ENCODE measurements at regions not wholly inside any gene's neighbourhood (a gene's known extent, or its start where the extent isn't known, plus 50 kb on each side); places are given as distances from the start of the nearest gene placed in this dataset.
"Not testable (repeated sequence)": the region's sequence is repeated elsewhere in the genome, so short reads cannot be mapped to it uniquely, and the experiment has no call there.

DNA sequence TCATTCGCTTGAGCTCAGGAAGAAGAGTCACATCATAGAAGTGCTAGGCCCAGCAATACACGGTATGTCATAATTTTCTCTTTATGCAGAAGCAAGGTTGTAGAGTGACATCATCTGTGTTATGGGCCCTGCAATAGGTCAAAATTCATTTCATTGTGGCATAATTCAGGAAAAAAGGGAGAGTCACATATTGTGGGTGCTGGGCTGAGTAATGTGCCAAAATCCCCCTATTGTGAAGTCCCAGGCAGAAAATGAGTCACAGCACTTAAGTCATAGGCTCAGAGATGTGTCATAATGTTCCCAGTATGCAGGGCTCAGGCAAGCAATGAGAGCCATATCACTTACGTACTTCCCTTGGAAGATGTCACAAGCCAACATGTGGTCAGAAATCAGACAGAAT, 1092.6 kb upstream of the AMELY start:
- TF ChIP-seq, protein P1, sequence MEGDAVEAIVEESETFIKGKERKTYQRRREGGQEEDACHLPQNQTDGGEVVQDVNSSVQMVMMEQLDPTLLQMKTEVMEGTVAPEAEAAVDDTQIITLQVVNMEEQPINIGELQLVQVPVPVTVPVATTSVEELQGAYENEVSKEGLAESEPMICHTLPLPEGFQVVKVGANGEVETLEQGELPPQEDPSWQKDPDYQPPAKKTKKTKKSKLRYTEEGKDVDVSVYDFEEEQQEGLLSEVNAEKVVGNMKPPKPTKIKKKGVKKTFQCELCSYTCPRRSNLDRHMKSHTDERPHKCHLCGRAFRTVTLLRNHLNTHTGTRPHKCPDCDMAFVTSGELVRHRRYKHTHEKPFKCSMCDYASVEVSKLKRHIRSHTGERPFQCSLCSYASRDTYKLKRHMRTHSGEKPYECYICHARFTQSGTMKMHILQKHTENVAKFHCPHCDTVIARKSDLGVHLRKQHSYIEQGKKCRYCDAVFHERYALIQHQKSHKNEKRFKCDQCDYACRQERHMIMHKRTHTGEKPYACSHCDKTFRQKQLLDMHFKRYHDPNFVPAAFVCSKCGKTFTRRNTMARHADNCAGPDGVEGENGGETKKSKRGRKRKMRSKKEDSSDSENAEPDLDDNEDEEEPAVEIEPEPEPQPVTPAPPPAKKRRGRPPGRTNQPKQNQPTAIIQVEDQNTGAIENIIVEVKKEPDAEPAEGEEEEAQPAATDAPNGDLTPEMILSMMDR (conservative IDR thresholded peaks at IDR 0.05; ENCODE audit: low read depth, low read length), result no peak
- peak; percentile 12 for DNase-seq (ENCODE audit: low read depth)
- no peak overlapping the region for H3K4me3 ChIP-seq (ENCODE audit: low read depth, low read length)

DNA sequence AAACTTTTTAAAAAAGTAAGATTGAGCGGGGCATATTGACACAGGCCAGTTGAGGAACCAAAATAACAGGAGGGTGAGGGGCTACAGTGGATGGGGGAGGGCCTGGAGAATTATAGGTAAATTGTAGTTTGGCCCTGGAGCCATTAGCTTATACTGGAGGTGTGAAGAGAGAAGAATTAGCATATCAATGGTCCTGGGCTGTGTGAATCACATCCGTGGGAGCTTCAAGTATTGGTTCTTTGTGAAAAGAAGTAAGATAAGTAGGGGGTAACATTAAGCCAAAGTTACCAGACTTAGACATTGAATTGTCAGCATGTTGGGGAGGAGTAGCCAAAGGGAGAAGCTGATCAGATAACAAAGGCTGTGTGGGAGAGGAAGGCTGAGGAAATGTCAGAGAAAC, 1085.2 kb upstream of the AMELY start:
- H3K4me3 ChIP-seq (ENCODE audit: low read depth, low read length), result no peak overlapping the region
- TF ChIP-seq, protein P1 (conservative IDR thresholded peaks at IDR 0.05; ENCODE audit: low read depth, low read length), result no peak
- no peak for DNase-seq (ENCODE audit: low read depth)

DNA sequence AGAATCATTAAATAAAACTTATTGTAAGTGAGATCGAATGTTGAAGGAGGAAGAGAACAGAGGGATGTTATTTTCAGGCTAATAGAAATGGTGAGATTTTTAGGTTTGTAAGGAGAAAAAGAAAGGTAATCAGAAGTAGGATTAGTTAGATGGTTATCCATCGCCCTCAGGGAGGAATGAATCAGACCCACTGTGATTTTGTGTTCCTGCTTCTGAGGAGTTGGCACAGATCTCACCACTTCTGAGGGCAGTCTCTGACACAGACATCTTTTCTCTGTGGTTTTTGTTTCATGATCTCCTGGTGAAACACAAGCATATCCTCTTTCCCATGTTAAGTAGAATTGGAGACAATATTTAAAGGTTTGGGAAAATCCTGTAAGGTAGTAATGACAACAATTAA, 1083.2 kb upstream of the AMELY start:
- not testable (repeated sequence) for H3K4me3 ChIP-seq (ENCODE audit: low read depth, low read length); DNase-seq (ENCODE audit: low read depth)

DNA sequence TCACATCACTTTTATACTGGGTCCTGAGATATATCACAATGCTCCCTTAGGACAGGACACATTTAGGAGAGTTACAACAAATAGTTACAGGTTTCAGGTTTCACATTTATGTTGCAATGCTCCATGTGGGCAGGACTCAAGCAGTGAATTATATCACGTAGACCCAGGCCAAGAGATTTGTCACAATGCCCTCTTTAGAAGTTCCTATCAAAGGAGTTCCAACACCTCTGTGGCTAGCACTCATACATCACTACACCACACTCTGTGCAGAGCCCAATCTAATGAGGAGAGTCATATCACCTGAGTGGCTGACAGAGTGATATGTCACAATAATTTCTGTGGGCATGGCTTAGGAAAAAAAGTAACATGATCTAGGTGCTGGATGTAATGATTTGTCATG, 1068.2 kb upstream of the AMELY start:
- no peak overlapping the region for H3K4me3 ChIP-seq (ENCODE audit: low read depth, low read length)
- no peak for DNase-seq (ENCODE audit: low read depth)
- TF ChIP-seq, protein P1 (conservative IDR thresholded peaks at IDR 0.05; ENCODE audit: low read depth, low read length), result no peak

DNA sequence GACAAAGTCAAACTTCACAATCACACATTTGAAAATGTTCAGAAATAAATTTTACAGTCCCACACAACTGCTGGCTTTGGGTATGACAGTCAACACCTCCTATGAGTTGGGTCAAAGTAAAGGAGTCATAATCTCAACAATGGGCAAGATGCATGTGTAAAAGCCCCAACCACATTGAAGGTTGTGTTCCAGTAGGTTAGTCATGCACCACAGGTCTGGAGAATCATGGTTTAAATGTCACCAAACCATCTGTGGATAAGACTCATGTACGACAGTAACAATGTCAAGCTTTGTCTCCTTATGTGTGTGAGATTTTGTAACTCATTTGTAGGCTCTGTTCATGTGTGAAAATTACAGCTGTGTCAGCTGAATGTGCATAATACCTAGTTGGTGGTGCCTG, 1065.7 kb upstream of the AMELY start:
- no peak for DNase-seq (ENCODE audit: low read depth)
- no peak overlapping the region for H3K4me3 ChIP-seq (ENCODE audit: low read depth, low read length)
- TF ChIP-seq, protein P1 (conservative IDR thresholded peaks at IDR 0.05; ENCODE audit: low read depth, low read length), result no peak

DNA sequence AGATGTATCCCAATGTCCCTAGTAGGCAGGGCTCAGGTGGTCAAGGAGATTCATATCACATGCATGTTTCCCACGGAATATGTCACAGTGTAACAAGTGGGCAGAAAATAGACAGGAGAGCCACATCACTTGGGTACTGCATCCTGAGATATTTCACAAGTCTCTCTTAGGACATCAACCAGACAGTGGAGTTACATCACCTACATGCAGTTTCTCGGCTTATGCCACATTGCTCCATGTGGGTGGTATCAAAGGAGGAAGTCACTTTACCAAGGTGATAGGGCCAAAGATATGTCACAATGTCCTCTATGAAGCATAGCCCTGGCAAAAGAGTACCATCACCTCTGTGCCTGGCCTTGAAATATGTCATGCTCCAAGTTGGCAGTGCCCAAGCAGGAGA, 1056.7 kb upstream of the AMELY start:
- no peak for DNase-seq (ENCODE audit: low read depth)
- no peak overlapping the region for H3K4me3 ChIP-seq (ENCODE audit: low read depth, low read length)
- TF ChIP-seq, protein P1 (conservative IDR thresholded peaks at IDR 0.05; ENCODE audit: low read depth, low read length), result no peak

DNA sequence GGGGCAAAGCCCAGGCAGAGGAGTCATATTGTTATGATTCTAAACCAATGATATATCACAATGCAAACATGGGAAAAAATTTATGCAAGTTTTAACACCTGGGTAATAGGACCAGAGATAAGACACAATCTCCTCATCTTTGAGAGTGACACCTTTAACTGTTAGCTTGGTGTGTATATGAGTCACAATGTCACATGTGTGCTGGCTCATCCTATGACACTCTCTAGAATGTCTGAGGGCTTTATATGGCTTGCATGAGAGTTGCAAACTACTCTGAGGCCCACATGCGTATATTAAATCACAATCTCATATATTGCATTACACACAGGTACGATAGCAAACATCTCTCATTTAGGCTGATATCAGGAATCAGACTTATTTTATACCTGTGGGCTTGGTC, 1055.4 kb upstream of the AMELY start:
- H3K4me3 ChIP-seq (ENCODE audit: low read depth, low read length), result no peak overlapping the region
- TF ChIP-seq, protein P1 (conservative IDR thresholded peaks at IDR 0.05; ENCODE audit: low read depth, low read length), result no peak
- DNase-seq (ENCODE audit: low read depth), result no peak

DNA sequence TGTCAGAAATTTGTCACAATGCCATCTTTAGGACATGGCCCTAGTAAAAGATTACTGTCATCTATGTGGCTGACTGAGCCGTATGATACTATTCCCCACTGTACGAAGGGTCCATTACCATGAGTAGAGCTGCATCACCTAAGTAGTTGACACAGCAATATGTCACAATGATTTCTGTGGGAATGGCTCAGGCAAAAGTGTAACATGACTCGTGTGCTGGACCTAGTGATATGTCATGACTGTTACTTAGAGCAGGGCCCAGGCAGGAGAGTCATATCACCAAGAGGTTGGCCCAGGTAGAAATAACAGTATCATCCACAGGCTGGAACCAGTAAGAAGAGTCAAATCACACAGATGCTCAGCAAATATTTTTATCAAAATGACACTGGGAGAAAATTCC, 1051.8 kb upstream of the AMELY start:
- H3K4me3 ChIP-seq (ENCODE audit: low read depth, low read length), result no peak overlapping the region
- TF ChIP-seq, protein P1 (conservative IDR thresholded peaks at IDR 0.05; ENCODE audit: low read depth, low read length), result no peak
- DNase-seq (ENCODE audit: low read depth), result no peak

Measured in epithelial cell of proximal tubule (primary cell).